MM.1S (cell line): ENCODE measurements at regions not wholly inside any gene's neighbourhood (a gene's known extent, or its start where the extent isn't known, plus 50 kb on each side); places are given as distances from the start of the nearest gene placed in this dataset.

Experiments used
- EZH2 ChIP-seq: fragments of 300-600 bp; sonication (generic); optimal IDR thresholded peaks from 2 replicates; pipeline ENCODE3; 2017; ENCODE audit warnings: low read depth, mild to moderate bottlenecking, antibody characterized with exemption, low read length, mixed read lengths
- EZH2phosphoT487 ChIP-seq: fragments of 300-600 bp; sonication (generic); IDR thresholded peaks from 2 replicates; pipeline ENCODE4 v1.6.1; 2018; ENCODE audit warnings: antibody characterized with exemption, low read length
- TF ChIP-seq, protein P1 (sequence below): fragments of 300-600 bp; sonication (generic); IDR thresholded peaks from 2 replicates; pipeline ENCODE4 v1.5.1; 2016; ENCODE audit warnings: antibody characterized with exemption, low read length, mixed read lengths

DNA sequence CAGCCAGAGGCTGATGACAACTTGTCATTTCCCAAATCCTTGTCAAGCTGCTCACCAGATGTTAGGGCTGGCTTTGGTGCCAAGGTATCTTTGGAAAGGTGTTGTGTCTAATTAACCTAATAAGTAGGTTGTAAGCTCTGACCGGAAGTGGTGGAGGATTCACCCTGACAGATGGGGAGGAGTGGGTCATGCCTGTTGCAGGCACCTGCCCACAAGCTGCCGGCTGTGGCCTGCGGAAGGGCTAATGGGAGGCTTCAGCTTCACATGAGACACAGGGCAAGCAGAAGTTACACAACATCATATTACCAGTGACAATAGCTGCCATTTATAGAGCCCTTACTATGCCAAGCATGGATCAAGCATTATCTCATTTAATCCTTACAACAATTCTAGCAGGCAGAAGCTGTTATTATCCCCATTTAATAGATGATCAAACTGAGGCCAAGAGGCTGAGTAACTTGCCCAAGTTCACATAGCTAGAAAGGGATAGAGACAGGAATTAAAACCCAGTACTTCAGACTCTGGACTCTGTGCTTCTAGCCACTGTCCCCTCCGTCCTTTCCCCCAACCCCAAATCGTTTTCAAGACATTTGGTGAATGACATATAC, 63.1 kb upstream of the DUSP5 start:
- TF ChIP-seq, protein P1, sequence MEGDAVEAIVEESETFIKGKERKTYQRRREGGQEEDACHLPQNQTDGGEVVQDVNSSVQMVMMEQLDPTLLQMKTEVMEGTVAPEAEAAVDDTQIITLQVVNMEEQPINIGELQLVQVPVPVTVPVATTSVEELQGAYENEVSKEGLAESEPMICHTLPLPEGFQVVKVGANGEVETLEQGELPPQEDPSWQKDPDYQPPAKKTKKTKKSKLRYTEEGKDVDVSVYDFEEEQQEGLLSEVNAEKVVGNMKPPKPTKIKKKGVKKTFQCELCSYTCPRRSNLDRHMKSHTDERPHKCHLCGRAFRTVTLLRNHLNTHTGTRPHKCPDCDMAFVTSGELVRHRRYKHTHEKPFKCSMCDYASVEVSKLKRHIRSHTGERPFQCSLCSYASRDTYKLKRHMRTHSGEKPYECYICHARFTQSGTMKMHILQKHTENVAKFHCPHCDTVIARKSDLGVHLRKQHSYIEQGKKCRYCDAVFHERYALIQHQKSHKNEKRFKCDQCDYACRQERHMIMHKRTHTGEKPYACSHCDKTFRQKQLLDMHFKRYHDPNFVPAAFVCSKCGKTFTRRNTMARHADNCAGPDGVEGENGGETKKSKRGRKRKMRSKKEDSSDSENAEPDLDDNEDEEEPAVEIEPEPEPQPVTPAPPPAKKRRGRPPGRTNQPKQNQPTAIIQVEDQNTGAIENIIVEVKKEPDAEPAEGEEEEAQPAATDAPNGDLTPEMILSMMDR, result no peak
- TF ChIP-seq EZH2 (no peak), EZH2phosphoT487 (no peak)
